ENCODE measurements at regions not wholly inside any gene's neighbourhood (a gene's known extent, or its start where the extent isn't known, plus 50 kb on each side); places are given as distances from the start of the nearest gene placed in this dataset.

- TF ChIP-seq CTCF (IDR thresholded peaks at IDR 0.05): no peak
- no peak for TF ChIP-seq POLR2A (IDR thresholded peaks at IDR 0.05)
These were observed 243.2 kb upstream of the BMP2 start for GRCh38 chr20:6524305-6524704.
